ENCODE measurements at regions not wholly inside any gene's neighbourhood (a gene's known extent, or its start where the extent isn't known, plus 50 kb on each side); places are given as distances from the start of the nearest gene placed in this dataset.

DNA sequence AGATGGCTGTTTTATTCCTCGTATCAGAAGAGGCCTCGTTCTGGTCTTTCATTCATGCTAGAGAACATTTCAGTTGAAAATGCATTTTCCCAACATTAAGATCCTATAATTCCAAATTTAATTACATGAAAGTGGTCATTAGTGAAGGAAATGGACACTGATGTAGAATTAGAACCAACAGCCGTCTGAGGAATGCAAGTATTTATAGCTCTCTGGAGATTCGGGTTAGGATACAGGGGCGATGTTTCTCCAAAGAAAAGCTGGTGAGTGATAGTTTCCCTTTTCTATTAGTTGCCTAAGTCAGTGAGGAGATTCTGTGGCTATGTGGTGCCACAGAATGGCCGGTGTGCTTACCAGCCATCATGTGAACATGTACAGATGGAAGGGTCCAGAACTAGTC lies 109.0 kb upstream of the IL12A start:
- no peaks in the 10 kb centered on the region for H3K27me3 ChIP-seq (ENCODE audit: insufficient read depth)
- no peak overlapping the region for H3K27ac ChIP-seq (ENCODE audit: low read depth)
- peaks cover 19% of the 10 kb centered on the region; the same call in 1 of the 2 replicates for H3K4me1 ChIP-seq (ENCODE audit: insufficient read depth)
- Mint-ChIP-seq H3K27ac (no peak overlapping the region), H3K4me3 (no peak overlapping the region), H3K9me3 (no peaks in the 10 kb centered on the region), H3K27me3 (ENCODE audit: insufficient read depth, low read depth, poor library complexity) (no peaks in the 10 kb centered on the region), H3K4me1 (peaks cover 20% of the 10 kb centered on the region), H3K36me3 (ENCODE audit: low read depth) (peaks cover 4% of the 10 kb centered on the region; the same call in 1 of the 3 replicates)
- no peaks in the 10 kb centered on the region for H3K36me3 ChIP-seq (ENCODE audit: insufficient read depth)
- no peaks in the 10 kb centered on the region for H3F3A ChIP-seq (replicated peaks; ENCODE audit: low read depth)
- H3K4me2 ChIP-seq: no peak overlapping the region
- DNase-seq (ENCODE audit: low spot score) (no peak), ATAC-seq (no peak)
- H2AFZ ChIP-seq: no peak overlapping the region
- H3K4me3 ChIP-seq: no peak overlapping the region
- H4K20me1 ChIP-seq (replicated peaks; ENCODE audit: insufficient read depth): no peaks in the 10 kb centered on the region
- TF ChIP-seq, protein P1, sequence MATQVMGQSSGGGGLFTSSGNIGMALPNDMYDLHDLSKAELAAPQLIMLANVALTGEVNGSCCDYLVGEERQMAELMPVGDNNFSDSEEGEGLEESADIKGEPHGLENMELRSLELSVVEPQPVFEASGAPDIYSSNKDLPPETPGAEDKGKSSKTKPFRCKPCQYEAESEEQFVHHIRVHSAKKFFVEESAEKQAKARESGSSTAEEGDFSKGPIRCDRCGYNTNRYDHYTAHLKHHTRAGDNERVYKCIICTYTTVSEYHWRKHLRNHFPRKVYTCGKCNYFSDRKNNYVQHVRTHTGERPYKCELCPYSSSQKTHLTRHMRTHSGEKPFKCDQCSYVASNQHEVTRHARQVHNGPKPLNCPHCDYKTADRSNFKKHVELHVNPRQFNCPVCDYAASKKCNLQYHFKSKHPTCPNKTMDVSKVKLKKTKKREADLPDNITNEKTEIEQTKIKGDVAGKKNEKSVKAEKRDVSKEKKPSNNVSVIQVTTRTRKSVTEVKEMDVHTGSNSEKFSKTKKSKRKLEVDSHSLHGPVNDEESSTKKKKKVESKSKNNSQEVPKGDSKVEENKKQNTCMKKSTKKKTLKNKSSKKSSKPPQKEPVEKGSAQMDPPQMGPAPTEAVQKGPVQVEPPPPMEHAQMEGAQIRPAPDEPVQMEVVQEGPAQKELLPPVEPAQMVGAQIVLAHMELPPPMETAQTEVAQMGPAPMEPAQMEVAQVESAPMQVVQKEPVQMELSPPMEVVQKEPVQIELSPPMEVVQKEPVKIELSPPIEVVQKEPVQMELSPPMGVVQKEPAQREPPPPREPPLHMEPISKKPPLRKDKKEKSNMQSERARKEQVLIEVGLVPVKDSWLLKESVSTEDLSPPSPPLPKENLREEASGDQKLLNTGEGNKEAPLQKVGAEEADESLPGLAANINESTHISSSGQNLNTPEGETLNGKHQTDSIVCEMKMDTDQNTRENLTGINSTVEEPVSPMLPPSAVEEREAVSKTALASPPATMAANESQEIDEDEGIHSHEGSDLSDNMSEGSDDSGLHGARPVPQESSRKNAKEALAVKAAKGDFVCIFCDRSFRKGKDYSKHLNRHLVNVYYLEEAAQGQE (IDR thresholded peaks at IDR 0.05; ENCODE audit: unreplicated experiment): no peak
- no peak for TF ChIP-seq EZH2 (IDR thresholded peaks at IDR 0.05; ENCODE audit: low read depth, unreplicated experiment)
- no peak for TF ChIP-seq ZNF331 (CRISPR knock-in tag; IDR thresholded peaks at IDR 0.05; ENCODE audit: low read depth)
- no peak for TF ChIP-seq EZH2phosphoT487 (IDR thresholded peaks at IDR 0.05; ENCODE audit: unreplicated experiment)
- TF ChIP-seq POLR2AphosphoS5 (IDR thresholded peaks at IDR 0.05; ENCODE audit: low read depth): no peak
- H3K79me2 ChIP-seq (replicated peaks; ENCODE audit: insufficient read depth): peaks cover 7% of the 10 kb centered on the region; the same call in 1 of the 2 replicates
- no peaks in the 10 kb centered on the region for H3K9me2 ChIP-seq (ENCODE audit: insufficient read depth)

DNA sequence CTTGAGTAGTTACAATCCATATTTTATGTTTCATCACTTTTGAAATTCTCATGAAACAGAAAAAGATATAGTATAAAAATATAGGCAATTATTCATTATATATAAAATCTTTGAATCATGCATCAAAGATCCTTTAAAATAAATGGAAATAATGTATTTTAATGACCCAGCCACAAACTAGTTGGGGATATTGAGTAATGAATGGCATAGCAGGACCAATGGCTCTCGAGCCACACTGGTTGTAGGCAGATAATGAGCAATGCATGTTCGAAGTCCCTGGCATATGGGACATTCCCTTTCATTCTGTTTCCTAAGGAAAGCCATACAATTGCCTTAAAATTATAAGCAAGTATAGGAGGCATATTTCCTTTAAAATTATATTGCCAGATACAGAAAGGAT lies 107.4 kb upstream of the IL12A start:
- H3K4me2 ChIP-seq: no peak overlapping the region
- DNase-seq (ENCODE audit: low spot score): no peak
- TF ChIP-seq JUNB (IDR thresholded peaks at IDR 0.05; ENCODE audit: unreplicated experiment) (no peak), ZNF331 (CRISPR knock-in tag; IDR thresholded peaks at IDR 0.05; ENCODE audit: low read depth) (no peak), STAT1 (IDR thresholded peaks at IDR 0.05; ENCODE audit: unreplicated experiment) (no peak), EZH2 (IDR thresholded peaks at IDR 0.05; ENCODE audit: low read depth, unreplicated experiment) (no peak), CREB1 (CRISPR knock-in tag; IDR thresholded peaks at IDR 0.05; ENCODE audit: low read depth) (no peak)
- TF ChIP-seq, protein P2, sequence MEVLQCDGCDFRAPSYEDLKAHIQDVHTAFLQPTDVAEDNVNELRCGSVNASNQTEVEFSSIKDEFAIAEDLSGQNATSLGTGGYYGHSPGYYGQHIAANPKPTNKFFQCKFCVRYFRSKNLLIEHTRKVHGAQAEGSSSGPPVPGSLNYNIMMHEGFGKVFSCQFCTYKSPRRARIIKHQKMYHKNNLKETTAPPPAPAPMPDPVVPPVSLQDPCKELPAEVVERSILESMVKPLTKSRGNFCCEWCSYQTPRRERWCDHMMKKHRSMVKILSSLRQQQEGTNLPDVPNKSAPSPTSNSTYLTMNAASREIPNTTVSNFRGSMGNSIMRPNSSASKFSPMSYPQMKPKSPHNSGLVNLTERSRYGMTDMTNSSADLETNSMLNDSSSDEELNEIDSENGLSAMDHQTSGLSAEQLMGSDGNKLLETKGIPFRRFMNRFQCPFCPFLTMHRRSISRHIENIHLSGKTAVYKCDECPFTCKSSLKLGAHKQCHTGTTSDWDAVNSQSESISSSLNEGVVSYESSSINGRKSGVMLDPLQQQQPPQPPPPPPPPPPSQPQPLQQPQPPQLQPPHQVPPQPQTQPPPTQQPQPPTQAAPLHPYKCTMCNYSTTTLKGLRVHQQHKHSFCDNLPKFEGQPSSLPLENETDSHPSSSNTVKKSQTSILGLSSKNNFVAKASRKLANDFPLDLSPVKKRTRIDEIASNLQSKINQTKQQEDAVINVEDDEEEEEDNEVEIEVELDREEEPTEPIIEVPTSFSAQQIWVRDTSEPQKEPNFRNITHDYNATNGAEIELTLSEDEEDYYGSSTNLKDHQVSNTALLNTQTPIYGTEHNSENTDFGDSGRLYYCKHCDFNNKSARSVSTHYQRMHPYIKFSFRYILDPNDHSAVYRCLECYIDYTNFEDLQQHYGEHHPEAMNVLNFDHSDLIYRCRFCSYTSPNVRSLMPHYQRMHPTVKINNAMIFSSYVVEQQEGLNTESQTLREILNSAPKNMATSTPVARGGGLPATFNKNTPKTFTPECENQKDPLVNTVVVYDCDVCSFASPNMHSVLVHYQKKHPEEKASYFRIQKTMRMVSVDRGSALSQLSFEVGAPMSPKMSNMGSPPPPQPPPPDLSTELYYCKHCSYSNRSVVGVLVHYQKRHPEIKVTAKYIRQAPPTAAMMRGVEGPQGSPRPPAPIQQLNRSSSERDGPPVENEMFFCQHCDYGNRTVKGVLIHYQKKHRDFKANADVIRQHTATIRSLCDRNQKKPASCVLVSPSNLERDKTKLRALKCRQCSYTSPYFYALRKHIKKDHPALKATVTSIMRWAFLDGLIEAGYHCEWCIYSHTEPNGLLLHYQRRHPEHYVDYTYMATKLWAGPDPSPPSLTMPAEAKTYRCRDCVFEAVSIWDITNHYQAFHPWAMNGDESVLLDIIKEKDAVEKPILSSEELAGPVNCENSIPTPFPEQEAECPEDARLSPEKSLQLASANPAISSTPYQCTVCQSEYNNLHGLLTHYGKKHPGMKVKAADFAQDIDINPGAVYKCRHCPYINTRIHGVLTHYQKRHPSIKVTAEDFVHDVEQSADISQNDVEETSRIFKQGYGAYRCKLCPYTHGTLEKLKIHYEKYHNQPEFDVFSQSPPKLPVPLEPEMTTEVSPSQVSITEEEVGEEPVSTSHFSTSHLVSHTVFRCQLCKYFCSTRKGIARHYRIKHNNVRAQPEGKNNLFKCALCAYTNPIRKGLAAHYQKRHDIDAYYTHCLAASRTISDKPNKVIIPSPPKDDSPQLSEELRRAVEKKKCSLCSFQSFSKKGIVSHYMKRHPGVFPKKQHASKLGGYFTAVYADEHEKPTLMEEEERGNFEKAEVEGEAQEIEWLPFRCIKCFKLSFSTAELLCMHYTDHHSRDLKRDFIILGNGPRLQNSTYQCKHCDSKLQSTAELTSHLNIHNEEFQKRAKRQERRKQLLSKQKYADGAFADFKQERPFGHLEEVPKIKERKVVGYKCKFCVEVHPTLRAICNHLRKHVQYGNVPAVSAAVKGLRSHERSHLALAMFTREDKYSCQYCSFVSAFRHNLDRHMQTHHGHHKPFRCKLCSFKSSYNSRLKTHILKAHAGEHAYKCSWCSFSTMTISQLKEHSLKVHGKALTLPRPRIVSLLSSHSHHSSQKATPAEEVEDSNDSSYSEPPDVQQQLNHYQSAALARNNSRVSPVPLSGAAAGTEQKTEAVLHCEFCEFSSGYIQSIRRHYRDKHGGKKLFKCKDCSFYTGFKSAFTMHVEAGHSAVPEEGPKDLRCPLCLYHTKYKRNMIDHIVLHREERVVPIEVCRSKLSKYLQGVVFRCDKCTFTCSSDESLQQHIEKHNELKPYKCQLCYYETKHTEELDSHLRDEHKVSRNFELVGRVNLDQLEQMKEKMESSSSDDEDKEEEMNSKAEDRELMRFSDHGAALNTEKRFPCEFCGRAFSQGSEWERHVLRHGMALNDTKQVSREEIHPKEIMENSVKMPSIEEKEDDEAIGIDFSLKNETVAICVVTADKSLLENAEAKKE (CRISPR knock-in tag; IDR thresholded peaks at IDR 0.05): no peak
- TF ChIP-seq, protein P3, sequence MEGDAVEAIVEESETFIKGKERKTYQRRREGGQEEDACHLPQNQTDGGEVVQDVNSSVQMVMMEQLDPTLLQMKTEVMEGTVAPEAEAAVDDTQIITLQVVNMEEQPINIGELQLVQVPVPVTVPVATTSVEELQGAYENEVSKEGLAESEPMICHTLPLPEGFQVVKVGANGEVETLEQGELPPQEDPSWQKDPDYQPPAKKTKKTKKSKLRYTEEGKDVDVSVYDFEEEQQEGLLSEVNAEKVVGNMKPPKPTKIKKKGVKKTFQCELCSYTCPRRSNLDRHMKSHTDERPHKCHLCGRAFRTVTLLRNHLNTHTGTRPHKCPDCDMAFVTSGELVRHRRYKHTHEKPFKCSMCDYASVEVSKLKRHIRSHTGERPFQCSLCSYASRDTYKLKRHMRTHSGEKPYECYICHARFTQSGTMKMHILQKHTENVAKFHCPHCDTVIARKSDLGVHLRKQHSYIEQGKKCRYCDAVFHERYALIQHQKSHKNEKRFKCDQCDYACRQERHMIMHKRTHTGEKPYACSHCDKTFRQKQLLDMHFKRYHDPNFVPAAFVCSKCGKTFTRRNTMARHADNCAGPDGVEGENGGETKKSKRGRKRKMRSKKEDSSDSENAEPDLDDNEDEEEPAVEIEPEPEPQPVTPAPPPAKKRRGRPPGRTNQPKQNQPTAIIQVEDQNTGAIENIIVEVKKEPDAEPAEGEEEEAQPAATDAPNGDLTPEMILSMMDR (conservative IDR thresholded peaks at IDR 0.05; ENCODE audit: low read depth in 2 of 2): no peak
- ATAC-seq: no peak
- H2AFZ ChIP-seq: no peak overlapping the region
- Mint-ChIP-seq H3K36me3 (ENCODE audit: low read depth) (peaks cover 4% of the 10 kb centered on the region; the same call in 1 of the 3 replicates), H3K27me3 (ENCODE audit: insufficient read depth, low read depth, poor library complexity) (no peaks in the 10 kb centered on the region), H3K4me1 (peaks cover 20% of the 10 kb centered on the region), H3K4me3 (no peak overlapping the region), H3K9me3 (no peaks in the 10 kb centered on the region), H3K27ac (no peak overlapping the region)
- H3F3A ChIP-seq (replicated peaks; ENCODE audit: low read depth): no peaks in the 10 kb centered on the region
- no peaks in the 10 kb centered on the region for H4K20me1 ChIP-seq (replicated peaks; ENCODE audit: insufficient read depth)
- H3K4me1 ChIP-seq (ENCODE audit: insufficient read depth): peaks cover 19% of the 10 kb centered on the region; the same call in 1 of the 2 replicates
- no peak overlapping the region for H3K27ac ChIP-seq (ENCODE audit: low read depth)
- H3K79me2 ChIP-seq (replicated peaks; ENCODE audit: insufficient read depth): peaks cover 7% of the 10 kb centered on the region; the same call in 1 of the 2 replicates
- no peaks in the 10 kb centered on the region for H3K36me3 ChIP-seq (ENCODE audit: insufficient read depth)
- H3K4me3 ChIP-seq: no peak overlapping the region
- no peaks in the 10 kb centered on the region for H3K27me3 ChIP-seq (ENCODE audit: insufficient read depth)
- H3K9me2 ChIP-seq (ENCODE audit: insufficient read depth): no peaks in the 10 kb centered on the region
